ENCODE measurements at regions not wholly inside any gene's neighbourhood (a gene's known extent, or its start where the extent isn't known, plus 50 kb on each side); places are given as distances from the start of the nearest gene placed in this dataset.

DNA sequence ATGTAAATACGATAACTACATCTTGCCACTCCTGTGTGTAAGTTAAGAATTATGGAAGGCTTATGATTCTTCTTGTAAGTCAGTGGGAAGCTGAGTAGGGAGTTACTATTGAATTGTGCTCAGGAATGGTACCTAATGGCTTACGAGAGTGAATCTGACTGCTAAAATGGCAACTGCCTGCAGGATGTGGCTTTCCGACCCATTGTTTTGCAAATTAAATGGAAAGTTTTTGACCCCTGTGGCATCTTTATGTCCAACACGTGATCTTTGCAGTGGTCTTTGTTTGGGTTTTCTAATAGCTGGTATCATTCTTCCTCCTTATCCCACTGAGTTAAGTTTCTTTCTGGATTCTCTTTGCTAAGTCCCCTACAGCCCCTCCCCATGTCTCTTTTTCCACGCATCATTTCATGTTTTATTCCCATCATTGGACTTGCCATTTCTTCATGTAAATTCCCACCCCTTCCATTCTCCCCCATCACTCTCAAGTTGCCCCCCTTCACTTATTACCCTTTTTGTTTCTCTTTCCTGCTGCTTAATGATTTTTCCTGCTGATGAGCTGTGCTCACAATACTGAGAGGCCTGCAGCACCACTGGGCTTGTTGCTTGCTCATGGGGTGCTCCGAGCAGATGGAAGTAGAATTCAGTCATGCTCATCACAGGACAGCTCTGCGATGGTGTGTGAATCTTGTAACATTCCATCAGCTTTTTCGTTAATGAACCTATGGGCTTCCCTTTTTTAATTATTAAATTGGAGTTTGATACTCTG lies 428.2 kb upstream of the IL12A start:
- H2AFZ ChIP-seq: no peak overlapping the region

DNA sequence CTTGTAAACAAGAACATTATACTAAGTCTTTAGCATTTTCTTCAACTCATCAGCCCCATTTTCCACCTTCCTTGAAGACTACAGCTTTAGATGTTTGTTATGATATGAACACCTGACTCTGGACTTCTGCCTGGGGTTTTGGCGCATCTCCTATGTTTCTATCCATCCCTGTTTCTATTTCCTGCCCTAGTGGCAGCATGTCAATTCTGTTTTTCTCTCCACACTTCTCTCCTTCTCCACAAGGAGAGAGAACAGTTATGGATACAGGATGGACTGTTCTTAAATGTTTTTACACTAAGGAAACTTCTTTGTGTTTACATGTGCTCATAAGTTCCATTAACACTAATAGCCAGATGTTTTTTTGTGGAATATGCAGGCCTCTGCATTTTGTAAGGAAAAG lies 423.3 kb upstream of the IL12A start:
- H3K4me1 ChIP-seq: no peaks in the 10 kb centered on the region
- H3K9ac ChIP-seq: no peak overlapping the region
- H3K79me2 ChIP-seq: no peaks in the 10 kb centered on the region
- H3K4me3 ChIP-seq (ENCODE audit: low read depth, low read length): no peak overlapping the region
- no peaks in the 10 kb centered on the region for H3K9me3 ChIP-seq (ENCODE audit: control insufficient read depth, low read length)
- TF ChIP-seq, protein P1, sequence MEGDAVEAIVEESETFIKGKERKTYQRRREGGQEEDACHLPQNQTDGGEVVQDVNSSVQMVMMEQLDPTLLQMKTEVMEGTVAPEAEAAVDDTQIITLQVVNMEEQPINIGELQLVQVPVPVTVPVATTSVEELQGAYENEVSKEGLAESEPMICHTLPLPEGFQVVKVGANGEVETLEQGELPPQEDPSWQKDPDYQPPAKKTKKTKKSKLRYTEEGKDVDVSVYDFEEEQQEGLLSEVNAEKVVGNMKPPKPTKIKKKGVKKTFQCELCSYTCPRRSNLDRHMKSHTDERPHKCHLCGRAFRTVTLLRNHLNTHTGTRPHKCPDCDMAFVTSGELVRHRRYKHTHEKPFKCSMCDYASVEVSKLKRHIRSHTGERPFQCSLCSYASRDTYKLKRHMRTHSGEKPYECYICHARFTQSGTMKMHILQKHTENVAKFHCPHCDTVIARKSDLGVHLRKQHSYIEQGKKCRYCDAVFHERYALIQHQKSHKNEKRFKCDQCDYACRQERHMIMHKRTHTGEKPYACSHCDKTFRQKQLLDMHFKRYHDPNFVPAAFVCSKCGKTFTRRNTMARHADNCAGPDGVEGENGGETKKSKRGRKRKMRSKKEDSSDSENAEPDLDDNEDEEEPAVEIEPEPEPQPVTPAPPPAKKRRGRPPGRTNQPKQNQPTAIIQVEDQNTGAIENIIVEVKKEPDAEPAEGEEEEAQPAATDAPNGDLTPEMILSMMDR (IDR thresholded peaks at IDR 0.05): no peak
- H3K27ac ChIP-seq: no peak overlapping the region
- H3K27me3 ChIP-seq (ENCODE audit: control insufficient read depth, insufficient read depth, low read length): no peaks in the 10 kb centered on the region
- H3K4me2 ChIP-seq (ENCODE audit: low read length): no peak overlapping the region
- no peaks in the 10 kb centered on the region for H3K36me3 ChIP-seq (ENCODE audit: control insufficient read depth, insufficient read depth, low read length)
- no peak overlapping the region for H2AFZ ChIP-seq

More for the DNA sequence above, 428.2 kb upstream of the IL12A start:
- no peaks in the 10 kb centered on the region for H3K36me3 ChIP-seq (ENCODE audit: control insufficient read depth, insufficient read depth, low read length)
- H3K27ac ChIP-seq: no peak overlapping the region
- H3K9me3 ChIP-seq (ENCODE audit: control insufficient read depth, low read length): no peaks in the 10 kb centered on the region
- H3K9ac ChIP-seq: no peak overlapping the region
- no peaks in the 10 kb centered on the region for H3K27me3 ChIP-seq (ENCODE audit: control insufficient read depth, insufficient read depth, low read length)
- no peaks in the 10 kb centered on the region for H3K79me2 ChIP-seq
- TF ChIP-seq, protein P1 (IDR thresholded peaks at IDR 0.05): no peak
- no peak overlapping the region for H3K4me3 ChIP-seq (ENCODE audit: low read depth, low read length)
- no peaks in the 10 kb centered on the region for H3K4me1 ChIP-seq
- no peak overlapping the region for H3K4me2 ChIP-seq (ENCODE audit: low read length)

DNA sequence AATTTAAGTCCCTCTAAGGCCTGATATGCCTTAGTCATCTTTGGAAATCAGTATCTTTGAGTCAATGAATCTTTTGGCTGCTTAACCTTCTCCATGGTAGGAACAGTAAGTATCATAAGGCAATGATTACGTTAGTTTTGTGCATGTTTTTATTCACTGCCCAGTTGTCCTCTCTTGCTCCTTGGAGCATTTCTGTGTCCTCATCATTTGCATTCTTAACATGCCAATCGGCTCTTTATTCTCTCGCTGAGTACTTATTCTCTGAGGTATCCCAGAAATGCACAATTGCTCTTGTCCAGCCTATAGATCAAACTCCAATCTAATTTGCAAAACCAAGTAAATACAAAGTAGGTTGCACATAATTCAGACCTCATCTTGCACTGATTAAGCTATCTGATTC lies 405.0 kb upstream of the IL12A start:
- no peaks in the 10 kb centered on the region for H3K4me1 ChIP-seq
- H3K27me3 ChIP-seq (ENCODE audit: control insufficient read depth, insufficient read depth, low read length): no peaks in the 10 kb centered on the region
- TF ChIP-seq, protein P1 (IDR thresholded peaks at IDR 0.05): no peak

DNA sequence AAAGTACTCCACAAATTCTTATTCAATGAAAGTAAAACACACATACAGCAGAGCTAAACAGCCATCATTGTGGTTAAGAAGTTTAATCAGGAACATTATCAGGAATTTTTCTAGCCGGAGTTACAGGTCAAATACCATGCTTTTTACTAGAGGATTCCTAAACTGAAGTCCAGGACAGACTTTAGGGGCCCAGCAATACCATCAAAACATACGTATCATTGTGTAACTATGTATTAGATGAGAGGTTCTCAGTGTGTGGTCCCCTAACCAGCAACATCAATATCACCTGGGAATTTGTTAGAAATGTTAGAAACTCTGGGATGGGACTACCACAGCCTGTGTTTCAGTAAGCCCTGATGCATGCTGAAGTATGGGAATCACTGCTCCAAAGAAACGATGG lies 404.2 kb upstream of the IL12A start:
- TF ChIP-seq, protein P1 (IDR thresholded peaks at IDR 0.05): no peak
- H3K4me2 ChIP-seq (ENCODE audit: low read length): no peak overlapping the region
- H3K27ac ChIP-seq: no peak overlapping the region
- no peaks in the 10 kb centered on the region for H3K9me3 ChIP-seq (ENCODE audit: control insufficient read depth, low read length)
- no peak overlapping the region for H3K4me3 ChIP-seq (ENCODE audit: low read depth, low read length)
- no peak overlapping the region for H2AFZ ChIP-seq
- no peaks in the 10 kb centered on the region for H3K36me3 ChIP-seq (ENCODE audit: control insufficient read depth, insufficient read depth, low read length)
- H3K27me3 ChIP-seq (ENCODE audit: control insufficient read depth, insufficient read depth, low read length): no peaks in the 10 kb centered on the region
- H3K79me2 ChIP-seq: no peaks in the 10 kb centered on the region
- no peaks in the 10 kb centered on the region for H3K4me1 ChIP-seq
- H3K9ac ChIP-seq: no peak overlapping the region

More for the DNA sequence above, 405.0 kb upstream of the IL12A start:
- Histone ChIP-seq H3K9me3 (ENCODE audit: control insufficient read depth, low read length) (no peaks in the 10 kb centered on the region), H3K4me2 (ENCODE audit: low read length) (no peak overlapping the region), H2AFZ (no peak overlapping the region), H3K4me3 (ENCODE audit: low read depth, low read length) (no peak overlapping the region), H3K36me3 (ENCODE audit: control insufficient read depth, insufficient read depth, low read length) (no peaks in the 10 kb centered on the region), H3K27ac (no peak overlapping the region), H3K79me2 (no peaks in the 10 kb centered on the region), H3K9ac (no peak overlapping the region)

All from parathyroid adenoma (tissue), 2 donors.